HFFc6 (cell line): ENCODE measurements at regions not wholly inside any gene's neighbourhood (a gene's known extent, or its start where the extent isn't known, plus 50 kb on each side); places are given as distances from the start of the nearest gene placed in this dataset.

Experiments used
- DNase-seq: peaks from one replicate; pipeline ENCODE4 v3.0.0-alpha.2; 2018
- H3K27ac Mint-ChIP-seq: 2 replicates; pipeline ENCODE4 v1.8.0; 2020; ENCODE audit warnings: mild to moderate bottlenecking, mixed read lengths
- H3K27me3 Mint-ChIP-seq: 2 replicates; pipeline ENCODE4 v1.8.0; 2021; ENCODE audit warnings: mild to moderate bottlenecking, moderate library complexity, mixed read lengths; ENCODE audit not compliant: insufficient read depth
- H3K36me3 Mint-ChIP-seq: 2 replicates; pipeline ENCODE4 v1.8.0; 2021; ENCODE audit warnings: low read depth, mixed read lengths
- H3K4me1 Mint-ChIP-seq: 2 replicates; pipeline ENCODE4 v1.8.0; 2020; ENCODE audit warnings: low read depth, mixed read lengths
- H3K4me3 Mint-ChIP-seq: 2 replicates; pipeline ENCODE4 v1.8.0; 2020; ENCODE audit warnings: mild to moderate bottlenecking, moderate library complexity, mixed read lengths
- H3K9me3 Mint-ChIP-seq: 2 replicates; pipeline ENCODE4 v1.8.0; 2020; ENCODE audit warnings: mild to moderate bottlenecking, mixed read lengths
- CTCF ChIP-seq: fragments of 200-600 bp; sonication (generic); IDR thresholded peaks from 2 replicates; pipeline ENCODE4 v1.5.0; 2021; ENCODE audit warnings: antibody characterized with exemption, mild to moderate bottlenecking

GRCh38 chr5:106171132-106171531 lies 1499.6 kb downstream of the EFNA5 start:
- Mint-ChIP-seq H3K27me3 (no peaks in the 10 kb centered on the region), H3K9me3 (peaks cover 33% of the 10 kb centered on the region), H3K4me1 (no peaks in the 10 kb centered on the region), H3K4me3 (no peak overlapping the region), H3K36me3 (no peaks in the 10 kb centered on the region), H3K27ac (no peak overlapping the region)
- no peak for DNase-seq
- no peak for TF ChIP-seq CTCF

- H3K27me3 Mint-ChIP-seq = no peaks in the 10 kb centered on the region
- peaks cover 43% of the 10 kb centered on the region for H3K9me3 Mint-ChIP-seq
- no peak overlapping the region for H3K27ac Mint-ChIP-seq
- no peaks in the 10 kb centered on the region for H3K4me1 Mint-ChIP-seq
- no peaks in the 10 kb centered on the region for H3K36me3 Mint-ChIP-seq
- no peak for TF ChIP-seq CTCF
- H3K4me3 Mint-ChIP-seq = no peak overlapping the region
- DNase-seq = no peak
Measured at GRCh38 chr5:106167766-106168165, 1503.0 kb downstream of the EFNA5 start.

- Mint-ChIP-seq H3K4me3 (no peak overlapping the region), H3K27ac (no peak overlapping the region), H3K4me1 (no peaks in the 10 kb centered on the region), H3K27me3 (no peaks in the 10 kb centered on the region), H3K36me3 (no peaks in the 10 kb centered on the region), H3K9me3 (peaks cover 41% of the 10 kb centered on the region)
- no peak for TF ChIP-seq CTCF
- no peak for DNase-seq
Measured at GRCh38 chr5:106163233-106163632, 1507.5 kb downstream of the EFNA5 start.

GRCh38 chr5:106159616-106160015 lies 1511.1 kb downstream of the EFNA5 start:
- H3K27ac Mint-ChIP-seq = no peak overlapping the region
- no peaks in the 10 kb centered on the region for H3K4me1 Mint-ChIP-seq
- H3K36me3 Mint-ChIP-seq = no peaks in the 10 kb centered on the region
- no peaks in the 10 kb centered on the region for H3K27me3 Mint-ChIP-seq
- H3K9me3 Mint-ChIP-seq = peaks cover 26% of the 10 kb centered on the region
- TF ChIP-seq CTCF = no peak
- DNase-seq = no peak
- H3K4me3 Mint-ChIP-seq = no peak overlapping the region

GRCh38 chr5:106154280-106154716 lies 1516.4 kb downstream of the EFNA5 start:
- Mint-ChIP-seq H3K4me3 (no peak overlapping the region), H3K9me3 (peaks cover 18% of the 10 kb centered on the region), H3K36me3 (no peaks in the 10 kb centered on the region), H3K4me1 (no peaks in the 10 kb centered on the region), H3K27me3 (no peaks in the 10 kb centered on the region), H3K27ac (no peak overlapping the region)
- DNase-seq = no peak
- no peak for TF ChIP-seq CTCF

GRCh38 chr5:106152569-106152968 lies 1518.2 kb downstream of the EFNA5 start:
- H3K4me3 Mint-ChIP-seq = no peak overlapping the region
- H3K27me3 Mint-ChIP-seq = no peaks in the 10 kb centered on the region
- no peak for DNase-seq
- H3K36me3 Mint-ChIP-seq = no peaks in the 10 kb centered on the region
- H3K27ac Mint-ChIP-seq = no peak overlapping the region
- H3K4me1 Mint-ChIP-seq = no peaks in the 10 kb centered on the region
- H3K9me3 Mint-ChIP-seq = peaks cover 20% of the 10 kb centered on the region
- TF ChIP-seq CTCF = no peak
